Heart left ventricle (tissue), 16 donors: ENCODE measurements at regions not wholly inside any gene's neighbourhood (a gene's known extent, or its start where the extent isn't known, plus 50 kb on each side); places are given as distances from the start of the nearest gene placed in this dataset.
"Not testable (repeated sequence)": the region's sequence is repeated elsewhere in the genome, so short reads cannot be mapped to it uniquely, and the experiment has no call there.

ENCODE experiments used
- ATAC-seq, 4 donors: fragments of 200-7000 bp; cut with Tn5 transposase; one replicate each; pipeline ENCODE4 v1.9.1; 2020 to 2022; ENCODE audit warnings: moderate library complexity in 4 of 4, mild to moderate bottlenecking in 3 of 4, moderate number of reproducible peaks in 1 of 4
- DNase-seq, 5 donors: peaks; one replicate each; pipeline ENCODE4 v3.0.0-alpha.2; 2020
- H3K27ac ChIP-seq, 12 donors: fragments of 200-600 bp; sonication (generic) in 4 of 12; one replicate each; pipeline versions ENCODE4 v1.5.0 to v1.8.0; 2016 to 2022; ENCODE audit warnings: mild to moderate bottlenecking in 2 of 12
- H3K27me3 ChIP-seq, 9 donors: fragments of 200-600 bp; sonication (generic) in 2 of 9; one replicate each; pipeline versions ENCODE4 v1.5.1 to v1.8.0; 2016 to 2022; ENCODE audit warnings: mild to moderate bottlenecking in 3 of 9
- H3K36me3 ChIP-seq, 9 donors: fragments of 200-600 bp; sonication (generic) in 2 of 9; one replicate each; pipeline versions ENCODE4 v1.5.0 to v1.8.0; 2018 to 2022; ENCODE audit warnings: mild to moderate bottlenecking in 2 of 9
- H3K4me1 ChIP-seq, 12 donors: fragments of 200-600 bp; sonication (generic) in 4 of 12; one replicate each; pipeline versions ENCODE4 v1.5.0 to v1.8.0; 2016 to 2022; ENCODE audit warnings: mild to moderate bottlenecking in 3 of 12
- H3K4me3 ChIP-seq, 12 donors: fragments of 200-600 bp; sonication (generic) in 4 of 12; one replicate each; pipeline versions ENCODE4 v1.5.0 to v1.8.0; 2017 to 2022; ENCODE audit warnings: mild to moderate bottlenecking in 9 of 12, moderate library complexity in 4 of 12
- H3K9me3 ChIP-seq, 12 donors: fragments of 200-600 bp; sonication (generic) in 4 of 12; one replicate each; pipeline versions ENCODE4 v1.5.0 to v1.8.0; 2016 to 2022; ENCODE audit warnings: mild to moderate bottlenecking in 1 of 12
- CTCF ChIP-seq, 12 donors: fragments of 200-600 bp; sonication (generic) in 4 of 12; IDR thresholded peaks; one replicate each; pipeline versions ENCODE4 v1.5.0 to v1.8.0; 2018 to 2022; ENCODE audit warnings: antibody characterized with exemption in 12 of 12, mild to moderate bottlenecking in 5 of 12
- POLR2A ChIP-seq, 2 donors: fragments of 450-650 bp; IDR thresholded peaks; one replicate each; pipeline ENCODE4 v1.6.1; 2017; ENCODE audit warnings: antibody characterized with exemption in 2 of 2, mild to moderate bottlenecking in 2 of 2, moderate library complexity in 2 of 2
- WGBS, 4 donors: extraction: QIAGEN DNeasy Blood & Tissue Kit in 2 of 4; methylation state at CpG; one replicate each; pipeline versions ENCODE4 v1.1.5 to v1.1.7; 2013 to 2018; 5-methylcytosine and 5-hydroxymethylcytosine counted together
- intact Hi-C, 10 donors: fragments of 100-400 bp; cut with DNase I; formaldehyde crosslinking; loops; one replicate each; pipeline versions ENCODE4 v1.11.1 to v1.14.2; 2022
- donor health status: ischemic (EF 13 %, LVEDD 7.1; RV severe dilation, severe dysfunction).
- donor health status: healthy with polysubstance abuse.
- donor health status: DM: no; HTN: yes; CAD: no.
- donor health status: DM: no; HTN: no; CAD: no.
- donor health status: ischemic (EF 25% LVEDD 6.9; RV normal size, moderate dysfunction).
- donor health status: ischemic (EF 25% LVEDD 5.7; RV mildly dilated, moderate dysfunction).
- donor health status: healthy.
- donor health status: DM: yes; HTN: yes; CAD: no.
- donor health status: ischemic (EF 35%, LVEDD 5.7; RV mildly dilated, moderate dysfunction).
- donor health status: nonischemic (EF 11% LVEDD 7.7; RV severe dilation, severe dysfunction).
- donor health status: DM: yes; HTN: yes; CAD: no.
- donor health status: PGD.
- donor health status: ischemic (EF 29% LVEDD 5.4; RV normal size, mild dysfunction).
- donor health status: nonischemic (EF 23%, LVEDD 6.1; RV moderate dilation, normal function).

- Histone ChIP-seq H3K27me3 (no peaks in the 10 kb centered on the region), H3K4me1 (no peaks in the 10 kb centered on the region), H3K4me3 (no peak overlapping the region), H3K27ac (no peak overlapping the region), H3K9me3 (peaks cover 0 to 13% (median 0%) of the 10 kb centered on the region in 12 donors), H3K36me3 (no peaks in the 10 kb centered on the region)
- intact Hi-C loops, result loop anchor here in 1 of 10 donors (10.0 kb wide), 1 partner anchor 62 kb away; no protein-coding TSS in a partner anchor
- TF ChIP-seq POLR2A (IDR thresholded peaks at IDR 0.05), result no peak
- no peak for TF ChIP-seq CTCF (IDR thresholded peaks at IDR 0.05)
- ATAC-seq, result no peak
- no peak for DNase-seq
- 67 to 82% (median 79%) methylated on average over 13 of the region's 13 CpGs for WGBS, 4 donors
Measured at GRCh38 chr16:47907109-47907508, 248.7 kb downstream of the ABCC12 start.

- whole genome bisulfite sequencing, 4 donors, result 56 to 66% (median 60%) methylated on average over 3 of the region's 3 CpGs
- intact Hi-C loops, result loop anchor here in 1 of 10 donors (10.0 kb wide), 1 partner anchor 61 kb away; no protein-coding TSS in a partner anchor
- Histone ChIP-seq H3K9me3 (peaks cover 0 to 18% (median 2%) of the 10 kb centered on the region in 12 donors), H3K27ac (no peak overlapping the region), H3K4me1 (no peaks in the 10 kb centered on the region), H3K36me3 (no peaks in the 10 kb centered on the region), H3K27me3 (no peaks in the 10 kb centered on the region), H3K4me3 (no peak overlapping the region)
- no peak for TF ChIP-seq CTCF (IDR thresholded peaks at IDR 0.05)
- TF ChIP-seq POLR2A (IDR thresholded peaks at IDR 0.05), result no peak
- no peak for ATAC-seq
- no peak for DNase-seq
Measured at GRCh38 chr16:47905771-47906170, 250.0 kb downstream of the ABCC12 start.

DNA sequence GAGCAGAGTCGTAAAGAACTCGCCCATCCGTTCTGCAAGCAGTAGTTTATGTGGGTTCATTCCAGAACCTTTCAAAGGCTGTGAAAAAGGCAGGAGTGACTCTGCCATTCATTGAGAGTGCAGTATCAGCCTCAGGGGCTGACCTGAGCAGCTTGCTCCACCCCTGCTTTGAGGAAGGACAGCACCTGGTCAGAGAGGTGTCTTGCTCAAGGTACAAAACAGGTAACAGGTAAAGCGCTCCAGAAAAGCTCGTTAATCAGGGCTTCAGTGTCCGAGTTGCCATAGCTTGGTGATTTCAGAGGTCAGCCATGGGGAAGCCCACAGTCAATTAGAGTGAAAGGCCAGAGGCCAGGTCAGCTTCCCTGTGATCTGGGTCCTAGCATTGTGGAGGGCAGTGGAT lies 251.1 kb downstream of the ABCC12 start:
- intact Hi-C loops, result loop anchor here in 1 of 10 donors (10.0 kb wide), 1 partner anchor 60 kb away; no protein-coding TSS in a partner anchor
- Histone ChIP-seq H3K4me1 (no peaks in the 10 kb centered on the region), H3K27me3 (no peaks in the 10 kb centered on the region), H3K9me3 (peaks cover 0 to 15% (median 0%) of the 10 kb centered on the region in 12 donors), H3K4me3 (no peak overlapping the region), H3K27ac (no peak overlapping the region), H3K36me3 (no peaks in the 10 kb centered on the region)
- ATAC-seq (no peak), DNase-seq (no peak)
- 80 to 86% (median 83%) methylated on average over 6 of the region's 6 CpGs for WGBS, 4 donors
- no peak for TF ChIP-seq CTCF (IDR thresholded peaks at IDR 0.05)
- no peak for TF ChIP-seq POLR2A (IDR thresholded peaks at IDR 0.05)

GRCh38 chr16:47903470-47903869 lies 252.3 kb downstream of the ABCC12 start:
- DNase-seq, result no peak
- no peaks in the 10 kb centered on the region for H3K36me3 ChIP-seq
- no peak for ATAC-seq
- intact Hi-C loops, result loop anchor here in 1 of 10 donors (10.0 kb wide), 1 partner anchor 59 kb away; no protein-coding TSS in a partner anchor
- WGBS, 4 donors, result 81 to 82% (median 82%) methylated on average over 10 of the region's 10 CpGs
- H3K27me3 ChIP-seq, result no peaks in the 10 kb centered on the region
- TF ChIP-seq CTCF (IDR thresholded peaks at IDR 0.05) (no peak), POLR2A (IDR thresholded peaks at IDR 0.05) (no peak)
- H3K4me1 ChIP-seq, result no peaks in the 10 kb centered on the region
- no peak overlapping the region for H3K4me3 ChIP-seq
- no peak overlapping the region for H3K27ac ChIP-seq
- peaks cover 0 to 19% (median 0%) of the 10 kb centered on the region in 12 donors for H3K9me3 ChIP-seq

- ATAC-seq, H3K4me3 ChIP-seq, H3K4me1 ChIP-seq, H3K27ac ChIP-seq, H3K27me3 ChIP-seq, H3K36me3 ChIP-seq, intact Hi-C loops, DNase-seq: not testable (repeated sequence)
- 27 to 61% (median 58%) methylated on average over 3 to 5 of the region's 5 CpGs for WGBS, 4 donors
- peaks cover 0 to 20% (median 0%) of the 10 kb centered on the region in 12 donors for H3K9me3 ChIP-seq
Measured at GRCh38 chr16:47897105-47897504, 258.7 kb downstream of the ABCC12 start.
